ENCODE measurements at regions not wholly inside any gene's neighbourhood (a gene's known extent, or its start where the extent isn't known, plus 50 kb on each side); places are given as distances from the start of the nearest gene placed in this dataset.

GRCh38 chr6:4355241-4355640 is 219.9 kb upstream of the ECI2 start:
- Mint-ChIP-seq H3K36me3 (ENCODE audit: low read depth) (no peaks in the 10 kb centered on the region), H3K27me3 (ENCODE audit: insufficient read depth) (no peaks in the 10 kb centered on the region; the same call in 1 of the 2 replicates), H3K4me1 (ENCODE audit: low read depth) (peaks cover 94% of the 10 kb centered on the region), H3K9me3 (no peaks in the 10 kb centered on the region), H3K4me3 (peak overlapping the region; percentile 40; the same call in 1 of the 2 replicates), H3K27ac (peak overlapping the region; percentile 78)
- TF ChIP-seq CTCF (IDR thresholded peaks at IDR 0.05) = no peak
- peak; percentile 88 for DNase-seq

- DNase-seq = no peak
- H3K27ac Mint-ChIP-seq = peak overlapping the region; percentile 78
- TF ChIP-seq CTCF (IDR thresholded peaks at IDR 0.05) = no peak; the same call in 1 of the 2 replicates
- peaks cover 91% of the 10 kb centered on the region for H3K4me1 Mint-ChIP-seq (ENCODE audit: low read depth)
- H3K27me3 Mint-ChIP-seq (ENCODE audit: insufficient read depth) = no peaks in the 10 kb centered on the region; the same call in 1 of the 2 replicates
- H3K9me3 Mint-ChIP-seq = no peaks in the 10 kb centered on the region
- no peak overlapping the region for H3K4me3 Mint-ChIP-seq
- no peaks in the 10 kb centered on the region for H3K36me3 Mint-ChIP-seq (ENCODE audit: low read depth)
These were observed 218.8 kb upstream of the ECI2 start for GRCh38 chr6:4354181-4354580.

GRCh38 chr6:4352731-4353130 is 217.4 kb upstream of the ECI2 start:
- Mint-ChIP-seq H3K27ac (peak overlapping the region; percentile 95), H3K36me3 (ENCODE audit: low read depth) (no peaks in the 10 kb centered on the region), H3K27me3 (ENCODE audit: insufficient read depth) (no peaks in the 10 kb centered on the region; the same call in 1 of the 2 replicates), H3K4me1 (ENCODE audit: low read depth) (peaks cover 90% of the 10 kb centered on the region), H3K4me3 (peak overlapping the region; percentile 87; the same call in 1 of the 2 replicates), H3K9me3 (no peaks in the 10 kb centered on the region)
- DNase-seq = no peak
- no peak; the same call in none of the 2 replicates for TF ChIP-seq CTCF (IDR thresholded peaks at IDR 0.05)

- peak overlapping the region; percentile 87 for H3K4me3 Mint-ChIP-seq
- peak overlapping the region; percentile 95 for H3K27ac Mint-ChIP-seq
- peaks cover 89% of the 10 kb centered on the region for H3K4me1 Mint-ChIP-seq (ENCODE audit: low read depth)
These were observed 216.9 kb upstream of the ECI2 start for GRCh38 chr6:4352322-4352669.

GRCh38 chr6:4351520-4352321 is 216.3 kb upstream of the ECI2 start:
- peak; percentile 35; the same call in 1 of the 2 replicates for TF ChIP-seq CTCF (IDR thresholded peaks at IDR 0.05)
- H3K4me3 Mint-ChIP-seq = peak overlapping the region; percentile 87
- DNase-seq = peak; percentile 91
- H3K27ac Mint-ChIP-seq = peak overlapping the region; percentile 95
- no peaks in the 10 kb centered on the region; the same call in 1 of the 2 replicates for H3K27me3 Mint-ChIP-seq (ENCODE audit: insufficient read depth)
- peaks cover 89% of the 10 kb centered on the region for H3K4me1 Mint-ChIP-seq (ENCODE audit: low read depth)
- no peaks in the 10 kb centered on the region for H3K36me3 Mint-ChIP-seq (ENCODE audit: low read depth)
- no peaks in the 10 kb centered on the region for H3K9me3 Mint-ChIP-seq

More at GRCh38 chr6:4352322-4352669, 216.9 kb upstream of the ECI2 start:
- no peaks in the 10 kb centered on the region for H3K9me3 Mint-ChIP-seq
- no peak for TF ChIP-seq CTCF (IDR thresholded peaks at IDR 0.05)
- no peaks in the 10 kb centered on the region; the same call in 1 of the 2 replicates for H3K27me3 Mint-ChIP-seq (ENCODE audit: insufficient read depth)
- no peaks in the 10 kb centered on the region for H3K36me3 Mint-ChIP-seq (ENCODE audit: low read depth)
- no peak for DNase-seq
